GM12878 (cell line): ENCODE measurements at regions not wholly inside any gene's neighbourhood (a gene's known extent, or its start where the extent isn't known, plus 50 kb on each side); places are given as distances from the start of the nearest gene placed in this dataset.

ENCODE experiments used
- ATAC-seq: fragments of 200-7000 bp; cut with Tn5 transposase; 3 replicates; pipeline ENCODE4 v1.9.1; 2020; ENCODE audit warnings: mild to moderate bottlenecking, moderate library complexity
- BruUV-seq: library from RNA; stranded (reverse); fragments of 400-500 nt; replicated peaks from 2 replicates; lab custom pipeline; 2021; lab: Mats Ljungman, UMichigan
- CTCF ChIA-PET: fragments of 300-600 bp; sonication (Branson Sonifier 250); formaldehyde crosslinking; extraction: SDS; loops from one replicate; lab custom pipeline; 2021; ENCODE audit warnings: inconsistent platforms; lab: Yijun Ruan, JAX
- POLR2A ChIA-PET: fragments of 350-600 bp; formaldehyde crosslinking; extraction: SDS; loops from one replicate; lab custom pipeline; 2021; ENCODE audit warnings: inconsistent platforms; lab: Charles Lee
- RAD21 ChIA-PET: fragments of 300-600 bp; sonication (Branson Sonifier 250); formaldehyde crosslinking; loops from one replicate; lab custom pipeline; 2023; ENCODE audit warnings: antibody characterized with exemption; ENCODE audit not compliant: unreplicated experiment; lab: Charles Lee
- SMC1A ChIA-PET: fragments of 300-600 bp; sonication (Branson Sonifier 250); formaldehyde crosslinking; loops from one replicate; lab custom pipeline; 2023; ENCODE audit not compliant: unreplicated experiment, uncharacterized antibody; lab: Charles Lee
- DNase-seq: peaks from one replicate; pipeline ENCODE4 v3.0.0-alpha.2; 2011; ENCODE audit warnings: low read depth, low spot score
- FAIRE-seq: peaks from 3 replicates; lab custom pipeline; 2011; peaks lifted over from hg19 to GRCh38; lab: Jason Lieb, UNC
- H2AFZ ChIP-seq: 2 replicates; pipeline ENCODE4 v1.6.0; 2011; ENCODE audit warnings: low read depth, low read length, control low read depth; ENCODE audit not compliant: control insufficient read depth
- H3K27ac ChIP-seq: 2 replicates; pipeline ENCODE4 v1.5.1; 2011; ENCODE audit warnings: control low read depth; ENCODE audit not compliant: control insufficient read depth, insufficient read depth
- H3K27me3 ChIP-seq, 2 experiments: replicated peaks in 1 of 2; 2 replicates each; pipeline versions ENCODE4 v1.6.0 to v1.6.1; 2011; ENCODE audit warnings: low read length in 1 of 2; ENCODE audit not compliant: control insufficient read depth in 2 of 2, insufficient read depth in 2 of 2
- H3K36me3 ChIP-seq, 2 experiments: 2 replicates each; pipeline ENCODE4 v1.5.1; 2011; ENCODE audit warnings: low read length in 1 of 2; ENCODE audit not compliant: control insufficient read depth in 2 of 2, insufficient read depth in 2 of 2
- H3K4me1 ChIP-seq: 2 replicates; pipeline ENCODE4 v1.6.1; 2011; ENCODE audit warnings: mild to moderate bottlenecking, low read length, moderate library complexity, mixed read lengths; ENCODE audit not compliant: control insufficient read depth, insufficient read depth
- H3K4me2 ChIP-seq: 2 replicates; pipeline ENCODE4 v1.6.0; 2011; ENCODE audit warnings: control low read depth; ENCODE audit not compliant: control insufficient read depth, insufficient read depth
- H3K4me3 ChIP-seq: fragments of 200-600 bp; sonication (generic); 2 replicates; pipeline ENCODE4 v1.5.1; 2016
- H3K79me2 ChIP-seq: 2 replicates; pipeline ENCODE4 v1.6.0; 2011; ENCODE audit warnings: low read length; ENCODE audit not compliant: control insufficient read depth, insufficient read depth
- H3K9ac ChIP-seq: 2 replicates; pipeline ENCODE4 v1.8.0; 2011; ENCODE audit warnings: low read length, control low read depth, mixed read lengths; ENCODE audit not compliant: control insufficient read depth, insufficient read depth
- H3K9me3 ChIP-seq: replicated peaks from 3 replicates; pipeline ENCODE4 v1.5.1; 2011; ENCODE audit warnings: mild to moderate bottlenecking, low read length; ENCODE audit not compliant: control insufficient read depth, insufficient read depth
- H4K20me1 ChIP-seq: 2 replicates; pipeline ENCODE4 v1.6.0; 2011; ENCODE audit not compliant: control insufficient read depth, insufficient read depth
- EGR1 ChIP-seq, 2 experiments: IDR thresholded peaks; 1 replicate in 1 of 2; 2 replicates in 1 of 2; pipeline ENCODE4 v1.6.1; 2011 to 2012; ENCODE audit warnings: low read depth in 2 of 2, low read length in 2 of 2, borderline replicate concordance in 1 of 2, mild to moderate bottlenecking in 1 of 2, moderate library complexity in 1 of 2
- FOXK2 ChIP-seq: fragments of 450-650 bp; IDR thresholded peaks from 2 replicates; pipeline ENCODE4 v1.6.1; 2017; ENCODE audit warnings: mild to moderate bottlenecking, moderate library complexity
- IRF4 ChIP-seq: IDR thresholded peaks from 2 replicates; pipeline ENCODE4 v1.6.1; 2011; ENCODE audit warnings: low read depth, low read length
- KLF5 ChIP-seq: fragments of 450-650 bp; IDR thresholded peaks from 2 replicates; pipeline ENCODE4 v1.6.1; 2014; ENCODE audit warnings: mild to moderate bottlenecking; ENCODE audit not compliant: partially characterized antibody
- LARP7 ChIP-seq: fragments of 450-650 bp; IDR thresholded peaks from 2 replicates; pipeline ENCODE4 v1.6.1; 2017; ENCODE audit warnings: mild to moderate bottlenecking
- POLR2AphosphoS5 ChIP-seq: IDR thresholded peaks from 2 replicates; pipeline ENCODE4 v1.6.1; 2011; ENCODE audit warnings: mild to moderate bottlenecking, low read length, inconsistent platforms
- POU2F2 ChIP-seq: IDR thresholded peaks from 3 replicates; pipeline ENCODE4 v1.6.1; 2011; ENCODE audit warnings: low read depth, mild to moderate bottlenecking, low read length, borderline replicate concordance
- RAD21 ChIP-seq: IDR thresholded peaks from 2 replicates; pipeline ENCODE4 v1.6.1; 2011; ENCODE audit warnings: mild to moderate bottlenecking, low read depth, low read length, moderate library complexity; ENCODE audit not compliant: insufficient read depth
- RB1 ChIP-seq: fragments of 450-650 bp; formaldehyde crosslinking; IDR thresholded peaks from 2 replicates; pipeline ENCODE4 v1.6.1; 2017; ENCODE audit warnings: mild to moderate bottlenecking, borderline replicate concordance
- YY1 ChIP-seq: IDR thresholded peaks from 2 replicates; pipeline ENCODE4 v1.6.1; 2011; ENCODE audit warnings: low read depth, mild to moderate bottlenecking, low read length
- WGBS: methylation state at CpG from one replicate; pipeline ENCODE4 v1.1.6; 2016; ENCODE audit warnings: low lambda C conversion rate; ENCODE audit not compliant: insufficient replicate concordance, insufficient coverage; ENCODE audit errors: missing lambda C conversion rate; 5-methylcytosine and 5-hydroxymethylcytosine counted together
- in situ Hi-C: fragments of 300-500 bp; cut with MboI; formaldehyde crosslinking; loops from 9 replicates; pipeline ENCODE4 v1.14.3; 2018; ENCODE audit warnings: mixed read lengths
- intact Hi-C: fragments of 100-400 bp; cut with micrococcal nuclease; formaldehyde crosslinking; loops from one replicate; pipeline ENCODE4 v1.14.2; 2022; ENCODE audit not compliant: unreplicated experiment
- TF ChIP-seq, protein P1 (sequence below): IDR thresholded peaks from 2 replicates; pipeline ENCODE4 v1.6.1; 2011; ENCODE audit warnings: mild to moderate bottlenecking, low read depth, low read length, moderate library complexity; ENCODE audit not compliant: insufficient replicate concordance
- TF ChIP-seq, protein P2 (sequence below): fragments of 150-350 bp; IDR thresholded peaks from 2 replicates; pipeline ENCODE4 v1.6.1; 2014; ENCODE audit warnings: mild to moderate bottlenecking, low read depth, low read length

DNA sequence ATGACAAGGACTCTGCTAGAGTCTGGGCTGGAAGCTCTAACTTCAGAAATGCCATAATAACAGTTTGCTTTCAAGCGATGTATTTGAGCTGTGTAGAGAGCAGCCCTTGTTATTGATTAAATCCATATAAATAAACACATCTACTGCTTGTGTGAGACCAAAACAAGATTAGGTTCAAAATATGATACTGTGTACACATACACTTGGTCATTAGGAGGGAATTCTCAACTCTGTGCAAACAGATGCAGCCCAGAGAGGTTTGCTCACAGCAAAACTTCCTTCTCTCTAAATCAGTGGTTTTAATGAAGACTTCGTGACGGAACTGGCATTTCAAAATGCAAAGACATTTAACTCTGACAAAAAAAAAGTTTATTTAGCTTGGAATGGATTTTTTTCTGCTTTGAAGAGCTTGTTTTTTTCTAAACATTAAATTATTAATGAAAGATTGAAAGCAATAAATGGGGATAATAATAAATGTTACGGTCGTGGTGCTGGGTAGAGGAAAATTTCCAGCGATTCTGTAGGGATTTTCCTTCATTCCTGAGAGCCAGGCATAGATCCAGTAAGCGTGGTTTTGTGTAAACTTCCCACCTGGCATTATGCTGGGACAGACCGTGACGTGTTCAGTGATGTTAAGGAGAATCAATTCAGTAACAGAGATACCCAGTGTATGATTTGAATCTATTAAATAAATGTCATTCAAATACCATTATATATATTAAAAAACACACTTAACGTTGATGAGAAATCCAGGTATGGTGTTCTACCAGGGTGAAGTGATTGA, 213.7 kb downstream of the TEX29 start:
- no peak for ATAC-seq
- CTCF ChIA-PET = no interaction called here

More for the DNA sequence above, 213.7 kb downstream of the TEX29 start:
- no peaks in the 10 kb centered on the region for H3K4me1 ChIP-seq
- in situ Hi-C loops (no loop called here), intact Hi-C loops (no loop called here)
- SMC1A ChIA-PET = no interaction called here
- no peak overlapping the region for H3K4me2 ChIP-seq
- no peaks in the 10 kb centered on the region for H3K36me3 ChIP-seq
- DNase-seq (no peak), FAIRE-seq (no peak)
- TF ChIP-seq KLF5 (no peak), RB1 (no peak), YY1 (no peak), IRF4 (no peak), LARP7 (no peak), EGR1 (IDR thresholded peaks at IDR 0.05; ENCODE audit: borderline replicate concordance in 1 of 2, low read depth in 2 of 2, low read length in 2 of 2) (no peak), RAD21 (no peak), POU2F2 (no peak), POLR2AphosphoS5 (no peak), FOXK2 (no peak)
- TF ChIP-seq, protein P1, sequence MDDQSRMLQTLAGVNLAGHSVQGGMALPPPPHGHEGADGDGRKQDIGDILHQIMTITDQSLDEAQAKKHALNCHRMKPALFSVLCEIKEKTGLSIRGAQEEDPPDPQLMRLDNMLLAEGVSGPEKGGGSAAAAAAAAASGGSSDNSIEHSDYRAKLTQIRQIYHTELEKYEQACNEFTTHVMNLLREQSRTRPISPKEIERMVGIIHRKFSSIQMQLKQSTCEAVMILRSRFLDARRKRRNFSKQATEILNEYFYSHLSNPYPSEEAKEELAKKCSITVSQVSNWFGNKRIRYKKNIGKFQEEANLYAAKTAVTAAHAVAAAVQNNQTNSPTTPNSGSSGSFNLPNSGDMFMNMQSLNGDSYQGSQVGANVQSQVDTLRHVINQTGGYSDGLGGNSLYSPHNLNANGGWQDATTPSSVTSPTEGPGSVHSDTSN = no peak
- TF ChIP-seq, protein P2, sequence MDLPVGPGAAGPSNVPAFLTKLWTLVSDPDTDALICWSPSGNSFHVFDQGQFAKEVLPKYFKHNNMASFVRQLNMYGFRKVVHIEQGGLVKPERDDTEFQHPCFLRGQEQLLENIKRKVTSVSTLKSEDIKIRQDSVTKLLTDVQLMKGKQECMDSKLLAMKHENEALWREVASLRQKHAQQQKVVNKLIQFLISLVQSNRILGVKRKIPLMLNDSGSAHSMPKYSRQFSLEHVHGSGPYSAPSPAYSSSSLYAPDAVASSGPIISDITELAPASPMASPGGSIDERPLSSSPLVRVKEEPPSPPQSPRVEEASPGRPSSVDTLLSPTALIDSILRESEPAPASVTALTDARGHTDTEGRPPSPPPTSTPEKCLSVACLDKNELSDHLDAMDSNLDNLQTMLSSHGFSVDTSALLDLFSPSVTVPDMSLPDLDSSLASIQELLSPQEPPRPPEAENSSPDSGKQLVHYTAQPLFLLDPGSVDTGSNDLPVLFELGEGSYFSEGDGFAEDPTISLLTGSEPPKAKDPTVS = no peak
- RAD21 ChIA-PET = no interaction called here
- no peak overlapping the region for H3K27ac ChIP-seq
- H2AFZ ChIP-seq = no peak overlapping the region
- H3K27me3 ChIP-seq = no peaks in the 10 kb centered on the region
- WGBS = 14% methylated on average over 10 of the region's 10 CpGs
- H4K20me1 ChIP-seq = no peaks in the 10 kb centered on the region
- no peaks in the 10 kb centered on the region for H3K79me2 ChIP-seq
- no peak overlapping the region for H3K9ac ChIP-seq
- POLR2A ChIA-PET = no interaction called here
- H3K4me3 ChIP-seq = no peak overlapping the region
- H3K9me3 ChIP-seq = no peaks in the 10 kb centered on the region
- BruUV-seq = no TSS peak
